K562 (cell line): ENCODE measurements at regions not wholly inside any gene's neighbourhood (a gene's known extent, or its start where the extent isn't known, plus 50 kb on each side); places are given as distances from the start of the nearest gene placed in this dataset.
A peak's percentile ranks its signal among the peaks of the same experiment; 100 is the strongest.
"Not testable (repeated sequence)": the region's sequence is repeated elsewhere in the genome, so short reads cannot be mapped to it uniquely, and the experiment has no call there.

Experiments used
- ATAC-seq: fragments of 200-7000 bp; cut with Tn5 transposase; 3 replicates; pipeline ENCODE4 v1.9.1; 2020; ENCODE audit warnings: moderate library complexity
- BruUV-seq: library from RNA; stranded (reverse); fragments of 400-500 nt; replicated peaks from 2 replicates; lab custom pipeline; 2021; lab: Mats Ljungman, UMichigan
- CTCF ChIA-PET: fragments of 300-600 bp; formaldehyde crosslinking; extraction: SDS; loops from one replicate; lab custom pipeline; 2021; ENCODE audit warnings: low intra/inter-chr PET ratio; lab: Yijun Ruan, JAX
- POLR2A ChIA-PET: fragments of 300-600, 350-650 bp; sonication (Branson Sonifier 250); formaldehyde crosslinking; extraction: SDS; loops from one replicate; lab custom pipeline; 2021; ENCODE audit warnings: antibody characterized with exemption, inconsistent platforms; lab: Yijun Ruan, JAX
- DNase-seq, 4 experiments: peaks; one replicate each; pipeline versions ENCODE4 v3.0.0 to v3.0.0-alpha.2; 2011 to 2018; ENCODE audit warnings: low spot score in 3 of 4, mixed read lengths in 3 of 4; ENCODE audit errors: extremely low read depth in 1 of 4
- FAIRE-seq: peaks from 2 replicates; lab custom pipeline; 2011; peaks lifted over from hg19 to GRCh38; lab: Jason Lieb, UNC
- H2AFZ ChIP-seq: 2 replicates; pipeline ENCODE4 v1.6.0; 2011; ENCODE audit warnings: low read depth, low read length, control low read depth, inconsistent platforms
- H3K27ac ChIP-seq: fragments of 200-600 bp; 3 replicates; pipeline ENCODE4 v1.8.0; 2011; ENCODE audit warnings: low read depth, mild to moderate bottlenecking, control low read depth, inconsistent platforms, low read length, moderate library complexity, mixed read lengths; ENCODE audit errors: extremely low read depth
- H3K27me3 ChIP-seq, 2 experiments: fragments of 300-600 bp in 1 of 2; 2 replicates in 1 of 2; 3 replicates in 1 of 2; pipeline versions ENCODE4 v1.6.0 to v1.8.0; 2011; ENCODE audit warnings: inconsistent platforms in 2 of 2, low read length in 2 of 2, mild to moderate bottlenecking in 1 of 2, mixed read lengths in 1 of 2, moderate library complexity in 1 of 2; ENCODE audit not compliant: control insufficient read depth in 2 of 2, insufficient read depth in 2 of 2
- H3K36me3 ChIP-seq: fragments of 300-600 bp; 3 replicates; pipeline ENCODE4 v1.8.0; 2011; ENCODE audit warnings: mild to moderate bottlenecking, low read length, inconsistent platforms; ENCODE audit not compliant: control insufficient read depth, insufficient read depth
- H3K4me1 ChIP-seq, 2 experiments: fragments of 200-600 bp in 1 of 2; replicated peaks in 1 of 2; 2 replicates in 1 of 2; 3 replicates in 1 of 2; pipeline versions ENCODE4 v1.5.1 to v1.8.0; 2011; ENCODE audit warnings: inconsistent platforms in 2 of 2, low read length in 2 of 2, mild to moderate bottlenecking in 1 of 2, mixed read lengths in 1 of 2, moderate library complexity in 1 of 2; ENCODE audit not compliant: control insufficient read depth in 2 of 2, insufficient read depth in 2 of 2
- H3K4me2 ChIP-seq: 2 replicates; pipeline ENCODE4 v1.6.1; 2011; ENCODE audit warnings: low read length, control low read depth, inconsistent platforms, mixed read lengths; ENCODE audit not compliant: insufficient read depth
- H3K4me3 ChIP-seq: fragments of 200-600 bp; sonication (generic), shearing (Covaris generic); 2 replicates; pipeline ENCODE4 v1.5.1; 2016; ENCODE audit warnings: control low read depth, inconsistent platforms
- H3K79me2 ChIP-seq: fragments of 200-600 bp; 3 replicates; pipeline ENCODE4 v1.8.0; 2011; ENCODE audit warnings: low read length, inconsistent platforms; ENCODE audit not compliant: control insufficient read depth, insufficient read depth
- H3K9ac ChIP-seq, 2 experiments: 2 replicates each; pipeline versions ENCODE4 v1.6.0 to v1.6.1; 2011; ENCODE audit warnings: low read depth in 2 of 2, low read length in 2 of 2, control low read depth in 1 of 2, inconsistent platforms in 1 of 2, mild to moderate bottlenecking in 1 of 2, mixed read lengths in 1 of 2; ENCODE audit not compliant: insufficient read depth in 1 of 2
- H3K9me1 ChIP-seq: one replicate; pipeline ENCODE4 v1.6.0; 2011; ENCODE audit warnings: inconsistent platforms, mild to moderate bottlenecking, low read length, moderate library complexity; ENCODE audit not compliant: control insufficient read depth, insufficient read depth
- H3K9me3 ChIP-seq: replicated peaks from 2 replicates; pipeline ENCODE4 v1.5.1; 2011; ENCODE audit warnings: low read depth, low read length, inconsistent platforms; ENCODE audit not compliant: control insufficient read depth, insufficient read depth
- H4K20me1 ChIP-seq: replicated peaks from 2 replicates; pipeline ENCODE4 v1.6.1; 2011; ENCODE audit warnings: low read length, inconsistent platforms, mixed read lengths; ENCODE audit not compliant: control insufficient read depth, insufficient read depth
- RBBP5 ChIP-seq: fragments of 200-600 bp; sonication (generic); IDR thresholded peaks from 2 replicates; pipeline ENCODE4 v1.6.1; 2012; ENCODE audit warnings: borderline replicate concordance, mild to moderate bottlenecking, low read length, control low read depth, inconsistent platforms; ENCODE audit not compliant: insufficient read depth, poor library complexity, severe bottlenecking
- WGBS: fragments of 100-300 bp; shearing (Covaris generic); methylation state at CpG from one replicate; pipeline ENCODE4 v1.1.6; 2016; ENCODE audit warnings: low coverage, mixed read lengths; ENCODE audit not compliant: insufficient coverage; ENCODE audit errors: missing lambda C conversion rate; 5-methylcytosine and 5-hydroxymethylcytosine counted together
- in situ Hi-C: fragments of 300-500 bp; cut with MboI; formaldehyde crosslinking; loops from 4 replicates; pipeline ENCODE4 v1.15.0; 2018; ENCODE audit warnings: inconsistent platforms, mixed read lengths
- intact Hi-C: fragments of 100-400 bp; cut with micrococcal nuclease; formaldehyde crosslinking; loops from 2 replicates; pipeline ENCODE4 v1.14.2; 2022
- TF ChIP-seq, protein P1 (sequence below), 2 experiments: fragments of 450-650 bp in 1 of 2; sonication (generic) in 1 of 2; formaldehyde crosslinking in 1 of 2; IDR thresholded peaks; 2 replicates each; pipeline versions ENCODE4 v1.7.1 to v1.9.0; 2016 to 2022; ENCODE audit warnings: inconsistent platforms in 1 of 2, mild to moderate bottlenecking in 1 of 2, missing genetic modification reagents in 1 of 2

DNA sequence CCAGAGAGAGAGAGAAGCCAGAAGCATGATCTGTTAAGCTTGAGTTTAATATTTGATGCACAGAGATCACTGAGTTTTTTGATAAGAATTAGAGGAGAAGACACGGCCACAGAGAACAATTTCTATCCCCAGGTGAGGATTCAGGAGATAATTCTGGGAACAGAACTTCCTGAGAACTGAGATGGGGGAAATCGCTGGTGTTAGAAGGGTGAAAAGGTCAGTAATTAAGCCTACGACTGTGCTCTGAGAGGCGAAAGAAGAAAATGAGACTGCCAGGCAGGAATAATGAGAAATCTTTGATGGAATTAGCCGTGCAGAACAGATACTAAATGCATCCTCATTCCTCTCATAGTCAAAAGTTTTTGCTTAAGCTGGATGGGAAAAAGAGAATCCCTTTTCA, 61.9 kb upstream of the EEF2KMT start:
- POLR2A ChIA-PET = interaction anchor here (0.6 kb wide), 1 partner anchor 333 kb away, joined by 3 read pairs; no protein-coding TSS in a partner anchor
- H3K9me1 ChIP-seq, H3K9ac ChIP-seq, H4K20me1 ChIP-seq, H3K4me2 ChIP-seq, H3K9me3 ChIP-seq, H3K4me3 ChIP-seq, CTCF ChIA-PET, H3K79me2 ChIP-seq, DNase-seq, H3K36me3 ChIP-seq, H2AFZ ChIP-seq, BruUV-seq, in situ Hi-C loops, H3K27ac ChIP-seq, H3K27me3 ChIP-seq, FAIRE-seq, intact Hi-C loops, H3K4me1 ChIP-seq, ATAC-seq: not testable (repeated sequence)
- WGBS = 0% methylated on average over 5 of the region's 5 CpGs

DNA sequence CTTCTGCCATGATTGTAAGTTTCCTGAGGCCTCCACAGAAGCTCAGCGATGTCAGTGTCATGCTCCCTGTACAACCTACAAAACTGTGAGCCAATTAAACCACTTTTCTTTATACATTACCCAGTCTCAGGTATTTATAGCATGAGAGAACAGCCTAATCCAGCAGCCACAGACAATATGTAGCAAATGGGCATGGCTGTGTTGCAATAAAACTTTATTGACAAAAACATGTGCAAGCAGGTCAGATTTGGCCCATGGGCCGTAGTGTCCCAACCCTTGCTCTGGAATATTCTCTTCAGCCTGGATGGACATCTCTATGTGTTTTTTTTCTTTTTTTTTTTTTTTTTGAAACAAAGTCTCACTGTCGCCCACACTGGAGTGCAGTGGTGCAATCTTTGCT, 60.9 kb upstream of the EEF2KMT start:
- H3K4me2 ChIP-seq = no peak overlapping the region
- DNase-seq (no peak), ATAC-seq (no peak), FAIRE-seq (no peak)
- no peaks in the 10 kb centered on the region for H3K4me1 ChIP-seq
- H2AFZ ChIP-seq = no peak overlapping the region
- no peaks in the 10 kb centered on the region for H4K20me1 ChIP-seq
- intact Hi-C loops (no loop called here), in situ Hi-C loops (no loop called here)
- POLR2A ChIA-PET = no interaction called here
- H3K27ac ChIP-seq = no peak overlapping the region
- H3K36me3 ChIP-seq = no peaks in the 10 kb centered on the region
- no peak overlapping the region for H3K9ac ChIP-seq
- CTCF ChIA-PET = no interaction called here
- no peaks in the 10 kb centered on the region for H3K79me2 ChIP-seq
- no peak overlapping the region for H3K4me3 ChIP-seq
- H3K9me3 ChIP-seq = no peaks in the 10 kb centered on the region
- no peaks in the 10 kb centered on the region for H3K9me1 ChIP-seq
- H3K27me3 ChIP-seq = no peaks in the 10 kb centered on the region
- no TSS peak for BruUV-seq
- no peak for TF ChIP-seq RBBP5
- TF ChIP-seq, protein P1, sequence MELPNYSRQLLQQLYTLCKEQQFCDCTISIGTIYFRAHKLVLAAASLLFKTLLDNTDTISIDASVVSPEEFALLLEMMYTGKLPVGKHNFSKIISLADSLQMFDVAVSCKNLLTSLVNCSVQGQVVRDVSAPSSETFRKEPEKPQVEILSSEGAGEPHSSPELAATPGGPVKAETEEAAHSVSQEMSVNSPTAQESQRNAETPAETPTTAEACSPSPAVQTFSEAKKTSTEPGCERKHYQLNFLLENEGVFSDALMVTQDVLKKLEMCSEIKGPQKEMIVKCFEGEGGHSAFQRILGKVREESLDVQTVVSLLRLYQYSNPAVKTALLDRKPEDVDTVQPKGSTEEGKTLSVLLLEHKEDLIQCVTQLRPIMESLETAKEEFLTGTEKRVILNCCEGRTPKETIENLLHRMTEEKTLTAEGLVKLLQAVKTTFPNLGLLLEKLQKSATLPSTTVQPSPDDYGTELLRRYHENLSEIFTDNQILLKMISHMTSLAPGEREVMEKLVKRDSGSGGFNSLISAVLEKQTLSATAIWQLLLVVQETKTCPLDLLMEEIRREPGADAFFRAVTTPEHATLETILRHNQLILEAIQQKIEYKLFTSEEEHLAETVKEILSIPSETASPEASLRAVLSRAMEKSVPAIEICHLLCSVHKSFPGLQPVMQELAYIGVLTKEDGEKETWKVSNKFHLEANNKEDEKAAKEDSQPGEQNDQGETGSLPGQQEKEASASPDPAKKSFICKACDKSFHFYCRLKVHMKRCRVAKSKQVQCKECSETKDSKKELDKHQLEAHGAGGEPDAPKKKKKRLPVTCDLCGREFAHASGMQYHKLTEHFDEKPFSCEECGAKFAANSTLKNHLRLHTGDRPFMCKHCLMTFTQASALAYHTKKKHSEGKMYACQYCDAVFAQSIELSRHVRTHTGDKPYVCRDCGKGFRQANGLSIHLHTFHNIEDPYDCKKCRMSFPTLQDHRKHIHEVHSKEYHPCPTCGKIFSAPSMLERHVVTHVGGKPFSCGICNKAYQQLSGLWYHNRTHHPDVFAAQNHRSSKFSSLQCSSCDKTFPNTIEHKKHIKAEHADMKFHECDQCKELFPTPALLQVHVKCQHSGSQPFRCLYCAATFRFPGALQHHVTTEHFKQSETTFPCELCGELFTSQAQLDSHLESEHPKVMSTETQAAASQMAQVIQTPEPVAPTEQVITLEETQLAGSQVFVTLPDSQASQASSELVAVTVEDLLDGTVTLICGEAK (IDR thresholded peaks at IDR 0.05) = peak; percentile 91
- TF ChIP-seq, protein P1 (CRISPR knock-in tag; IDR thresholded peaks at IDR 0.05) = peak; percentile 83
- 5% methylated on average over 3 of the region's 3 CpGs for WGBS
